Dermis blood vessel endothelial cell (primary cell): ENCODE measurements at regions not wholly inside any gene's neighbourhood (a gene's known extent, or its start where the extent isn't known, plus 50 kb on each side); places are given as distances from the start of the nearest gene placed in this dataset.
"Not testable (repeated sequence)": the region's sequence is repeated elsewhere in the genome, so short reads cannot be mapped to it uniquely, and the experiment has no call there.

ENCODE experiments used
- DNase-seq: peaks from one replicate; pipeline ENCODE4 v3.0.0; 2010

- DNase-seq, result no peak
These were observed 50.3 kb upstream of the ATP6AP2 start for GRCh38 chrX:40530509-40530908.

GRCh38 chrX:40527543-40527942 lies 53.2 kb upstream of the ATP6AP2 start:
- DNase-seq, result no peak

- no peak for DNase-seq
These were observed 54.4 kb upstream of the ATP6AP2 start for GRCh38 chrX:40526412-40526811.

GRCh38 chrX:40525901-40526300 lies 54.9 kb upstream of the ATP6AP2 start:
- not testable (repeated sequence) for DNase-seq

- DNase-seq, result no peak
These were observed 56.3 kb upstream of the ATP6AP2 start for GRCh38 chrX:40524423-40524822.

- no peak for DNase-seq
These were observed 56.9 kb upstream of the ATP6AP2 start for GRCh38 chrX:40523852-40524251.

- no peak for DNase-seq
These were observed 58.8 kb upstream of the ATP6AP2 start for GRCh38 chrX:40521868-40522450.

- DNase-seq, result no peak
These were observed 66.4 kb upstream of the ATP6AP2 start for GRCh38 chrX:40514376-40514775.

GRCh38 chrX:40513835-40514234 lies 66.9 kb upstream of the ATP6AP2 start:
- no peak for DNase-seq

GRCh38 chrX:40513012-40513411 lies 67.8 kb upstream of the ATP6AP2 start:
- DNase-seq, result no peak

GRCh38 chrX:40511258-40511657 lies 69.5 kb upstream of the ATP6AP2 start:
- DNase-seq, result no peak

GRCh38 chrX:40508560-40508959 lies 72.2 kb upstream of the ATP6AP2 start:
- DNase-seq, result no peak

- DNase-seq, result no peak
These were observed 74.4 kb upstream of the ATP6AP2 start for GRCh38 chrX:40506201-40506985.

GRCh38 chrX:40504801-40505605 lies 75.8 kb upstream of the ATP6AP2 start:
- no peak for DNase-seq

GRCh38 chrX:40503094-40503493 lies 77.7 kb upstream of the ATP6AP2 start:
- no peak for DNase-seq

GRCh38 chrX:40502688-40503087 lies 78.1 kb upstream of the ATP6AP2 start:
- no peak for DNase-seq

- DNase-seq, result no peak
These were observed 79.5 kb upstream of the ATP6AP2 start for GRCh38 chrX:40501164-40501855.

- peak; percentile 1 for DNase-seq
These were observed 84.0 kb upstream of the ATP6AP2 start for GRCh38 chrX:40496728-40497127.

GRCh38 chrX:40495659-40496058 lies 85.1 kb upstream of the ATP6AP2 start:
- no peak for DNase-seq

GRCh38 chrX:40494005-40494404 lies 86.8 kb upstream of the ATP6AP2 start:
- DNase-seq, result no peak

- DNase-seq, result no peak
These were observed 92.5 kb upstream of the ATP6AP2 start for GRCh38 chrX:40488296-40488695.

GRCh38 chrX:40485973-40486372 lies 94.8 kb upstream of the ATP6AP2 start:
- no peak for DNase-seq
